HG02981 (cell line): ENCODE measurements at regions not wholly inside any gene's neighbourhood (a gene's known extent, or its start where the extent isn't known, plus 50 kb on each side); places are given as distances from the start of the nearest gene placed in this dataset.
A peak's percentile ranks its signal among the peaks of the same experiment; 100 is the strongest.

Source experiments
- ATAC-seq: cut with Tn5 transposase; IDR thresholded peaks from one replicate; pipeline ENCODE4 v1.9.1; 2021; ENCODE audit warnings: mild to moderate bottlenecking, moderate library complexity; ENCODE audit not compliant: unreplicated experiment

- ATAC-seq, result no peak
Measured at GRCh38 chr21:35940074-35940927, 120.0 kb downstream of the SETD4 start.

DNA sequence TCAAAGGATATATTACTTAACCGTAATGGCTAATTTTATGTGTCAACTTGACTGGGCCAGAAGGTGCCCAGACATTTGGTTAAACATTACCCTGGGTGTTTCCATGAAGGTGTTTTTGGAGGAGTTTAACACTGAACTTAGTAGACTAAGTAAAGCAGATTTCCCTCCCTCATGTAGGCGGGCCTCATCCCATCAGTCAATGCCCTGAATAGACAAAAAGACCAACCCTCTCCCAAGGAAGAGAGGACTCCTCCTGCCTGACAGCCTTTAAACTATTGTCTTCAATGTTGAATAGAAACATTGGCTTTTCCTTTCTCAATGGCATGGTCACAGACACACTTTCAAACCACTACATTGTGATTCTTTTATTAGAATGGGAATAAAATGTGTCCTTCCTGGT is 121.9 kb downstream of the SETD4 start:
- ATAC-seq, result no peak

- no peak for ATAC-seq
Measured at GRCh38 chr21:35933466-35933865, 126.9 kb downstream of the SETD4 start.

GRCh38 chr21:35932232-35932911 is 128.0 kb downstream of the SETD4 start:
- ATAC-seq, result peak; percentile 57

DNA sequence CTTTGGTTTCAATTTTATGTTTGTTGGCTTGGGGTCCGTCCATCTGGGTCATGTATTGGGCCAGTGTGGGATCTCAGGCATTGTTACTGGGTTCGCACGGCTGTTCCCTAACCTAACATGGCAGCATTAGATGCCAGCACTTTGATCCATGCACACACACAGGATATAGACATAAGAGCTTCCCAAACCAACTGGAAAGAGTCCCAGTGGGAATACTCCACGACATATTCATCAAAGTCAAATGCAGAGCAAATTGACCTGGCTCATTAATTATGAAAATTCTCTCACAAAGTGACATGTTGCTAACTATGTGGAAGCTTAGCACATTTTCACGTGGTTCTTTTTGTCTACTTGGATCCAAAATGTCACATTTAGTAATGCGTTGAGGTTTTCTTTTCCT is 130.4 kb downstream of the SETD4 start:
- no peak for ATAC-seq

- no peak for ATAC-seq
Measured at GRCh38 chr21:35927262-35927661, 133.1 kb downstream of the SETD4 start.

GRCh38 chr21:35926003-35926740 is 134.2 kb downstream of the SETD4 start:
- ATAC-seq, result no peak

- ATAC-seq, result no peak
Measured at GRCh38 chr21:35925497-35925896, 134.8 kb downstream of the SETD4 start.

GRCh38 chr21:35924714-35925301 is 135.5 kb downstream of the SETD4 start:
- ATAC-seq, result no peak

DNA sequence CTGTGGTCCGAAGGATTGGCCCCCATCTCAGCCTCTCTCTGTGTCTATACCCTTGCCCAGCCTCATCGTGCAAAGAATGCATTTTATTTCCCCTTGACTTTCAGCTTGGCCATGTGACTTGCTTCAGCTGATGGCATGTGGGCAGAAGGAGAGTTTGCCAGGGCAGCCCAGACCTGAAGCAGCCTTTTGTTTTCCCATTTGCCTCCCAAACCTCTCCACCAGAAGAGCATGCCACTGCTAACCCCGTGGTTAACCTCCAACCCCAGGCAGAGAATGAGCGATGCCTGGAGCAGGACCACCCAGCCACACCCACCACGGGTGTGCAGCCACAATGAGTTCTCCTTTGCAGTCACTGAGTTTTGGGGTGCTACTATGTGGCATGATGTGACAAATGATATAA is 136.4 kb downstream of the SETD4 start:
- no peak for ATAC-seq

GRCh38 chr21:35922618-35923017 is 137.7 kb downstream of the SETD4 start:
- no peak for ATAC-seq

DNA sequence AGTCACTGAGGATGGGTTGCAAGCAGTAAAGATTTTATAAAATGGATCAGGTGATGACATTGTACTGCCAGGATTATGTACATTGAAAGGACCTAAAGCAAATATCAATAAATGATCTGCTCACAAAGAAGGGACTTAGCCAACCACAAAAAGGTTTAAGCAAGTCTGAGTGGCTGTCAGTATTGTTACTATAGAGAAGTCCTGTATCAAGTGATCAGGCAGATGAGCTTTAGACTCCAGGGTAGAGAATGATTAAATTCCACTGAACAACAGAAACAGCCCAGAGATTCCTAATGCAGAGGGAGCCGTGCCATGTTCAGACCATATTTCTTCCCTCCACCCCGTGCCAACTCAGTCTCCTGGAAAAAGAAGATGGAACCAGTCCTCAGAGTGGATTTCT is 138.9 kb downstream of the SETD4 start:
- ATAC-seq, result no peak

DNA sequence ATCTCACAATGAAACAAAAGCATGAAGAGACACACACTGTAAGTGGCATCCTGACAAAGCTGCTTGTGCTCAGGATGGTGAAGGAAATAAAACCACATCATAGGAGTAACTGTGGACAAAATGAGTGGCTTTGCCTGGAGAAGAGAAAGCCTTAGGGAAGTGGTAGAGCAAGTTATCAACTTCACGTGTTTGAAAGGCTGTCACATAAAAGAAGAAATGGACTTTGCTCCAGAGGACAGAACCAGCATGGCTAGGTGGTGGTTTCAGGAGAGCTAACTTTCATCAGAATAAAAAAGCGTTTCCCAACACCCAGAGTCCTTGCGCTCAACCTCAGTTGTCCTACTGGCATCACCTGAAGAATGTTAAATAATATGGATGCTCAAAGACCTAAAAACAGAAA is 139.9 kb downstream of the SETD4 start:
- ATAC-seq, result no peak

DNA sequence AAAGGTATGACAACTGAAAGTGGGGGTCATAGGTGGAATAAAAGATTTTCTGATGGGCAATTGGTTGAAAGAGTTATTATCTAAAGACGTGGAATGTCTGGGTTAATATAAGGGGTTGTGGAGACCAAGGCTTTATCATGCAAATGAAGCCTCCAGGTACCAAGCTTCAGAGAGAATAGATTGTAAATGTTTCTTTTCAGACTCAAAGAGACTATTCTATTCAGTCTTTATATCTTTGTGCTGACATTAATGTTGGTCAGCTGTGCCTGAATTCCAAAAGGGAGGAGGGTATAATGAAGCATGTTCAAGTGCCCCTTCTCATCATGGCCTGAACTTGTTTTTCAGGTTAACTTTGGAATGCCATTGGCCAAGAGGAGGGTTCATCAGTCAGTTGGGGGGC is 145.3 kb downstream of the SETD4 start:
- no peak for ATAC-seq

DNA sequence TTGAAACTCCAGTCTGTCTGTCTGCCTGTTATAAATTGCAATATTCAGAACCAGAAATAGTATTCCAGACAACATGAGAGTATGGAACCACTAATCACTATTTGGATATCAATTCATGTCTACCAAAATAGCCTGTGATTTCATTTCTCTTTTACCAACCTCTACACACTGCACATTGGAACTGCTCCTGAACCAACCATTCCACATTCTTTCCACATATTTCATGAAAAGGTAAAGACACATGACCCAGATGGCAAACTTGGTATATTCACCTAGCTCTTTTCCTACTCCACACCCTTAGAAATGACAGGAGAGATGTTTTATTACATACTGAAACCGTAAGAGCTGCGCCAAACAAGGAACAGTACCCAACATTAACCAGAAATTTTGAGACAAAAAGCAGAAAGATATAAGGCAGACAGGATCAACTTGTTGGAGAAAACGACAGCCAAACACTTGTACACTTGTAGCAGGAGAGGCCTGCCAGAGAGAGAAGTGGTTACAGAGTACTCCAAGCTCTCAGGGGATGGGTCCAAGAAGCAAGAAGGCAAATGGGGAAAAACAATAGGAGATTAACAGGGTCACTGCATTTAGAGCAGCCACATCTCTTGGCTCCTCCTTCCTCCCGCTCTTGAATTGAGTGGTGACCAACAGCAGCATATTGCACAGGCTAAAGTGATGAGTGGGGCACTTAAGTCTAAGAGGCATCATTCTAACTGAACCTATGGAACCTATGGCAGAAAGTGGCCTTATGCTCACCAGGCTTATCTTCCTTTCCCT is 148.7 kb downstream of the SETD4 start:
- no peak for ATAC-seq

- no peak for ATAC-seq
Measured at GRCh38 chr21:35909456-35910223, 150.7 kb downstream of the SETD4 start.

DNA sequence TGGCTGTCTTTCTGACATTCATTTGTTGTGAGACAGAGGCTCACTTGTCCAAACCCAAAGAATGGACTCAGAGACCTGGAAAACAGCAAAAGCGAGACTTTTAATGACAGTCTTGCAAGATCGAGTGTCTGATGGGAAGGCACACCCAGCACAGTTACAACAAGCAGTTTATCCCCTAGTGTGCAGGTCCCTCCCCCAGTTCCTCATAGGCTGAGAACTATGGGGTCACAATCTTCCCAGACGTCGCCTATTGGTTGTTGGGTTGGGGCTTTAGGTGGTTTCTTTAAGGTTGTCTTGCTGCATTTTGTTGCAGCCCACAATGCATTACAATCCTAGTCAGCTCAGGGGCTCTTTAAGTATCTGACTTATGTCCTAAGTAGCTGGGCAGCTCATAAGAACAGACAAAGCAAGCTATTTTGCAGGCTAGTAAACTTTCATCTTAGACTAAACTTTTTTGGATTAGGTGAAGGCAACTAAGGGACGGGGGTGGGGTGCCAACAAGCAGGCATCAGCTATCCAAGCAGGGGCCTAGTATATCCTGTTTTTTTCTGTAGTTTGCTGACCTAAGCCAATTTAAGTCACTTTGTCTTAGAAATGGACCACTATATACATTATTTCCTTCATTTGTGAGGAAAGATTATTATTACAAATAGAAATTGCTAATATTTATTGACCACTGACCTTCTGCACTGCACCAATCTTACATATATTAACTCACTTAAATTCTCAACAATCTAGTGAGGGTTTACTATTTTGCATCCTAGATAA is 151.8 kb downstream of the SETD4 start:
- no peak for ATAC-seq

- ATAC-seq, result no peak
Measured at GRCh38 chr21:35906586-35906985, 153.7 kb downstream of the SETD4 start.

DNA sequence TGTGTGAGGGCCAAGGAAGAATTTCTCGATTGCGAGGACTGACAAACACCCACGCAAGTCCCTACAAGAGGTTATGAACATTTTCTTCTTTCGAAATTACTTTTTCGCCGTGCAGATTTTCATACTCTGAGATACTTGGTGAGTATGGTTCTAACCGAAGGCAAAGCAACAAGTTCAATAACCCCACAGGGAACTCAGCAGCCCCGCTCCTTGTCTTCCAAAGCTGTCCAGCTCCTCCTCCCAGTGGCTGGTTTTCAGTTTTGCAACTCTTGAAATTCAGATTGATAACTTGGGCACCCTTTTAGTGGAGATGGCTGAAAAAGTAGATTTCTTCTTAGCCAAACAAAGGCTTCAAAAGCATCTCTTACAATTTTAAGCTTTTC is 154.4 kb downstream of the SETD4 start:
- ATAC-seq, result no peak
